Stimulated activated effector memory CD8-positive, alpha-beta T cell treated with anti-CD3 and anti-CD28 coated beads, Interleukin-12 subunit alpha, Interleukin-12 subunit beta, amount 100 ng/mL, for 72 hours (primary cell): ENCODE measurements at regions not wholly inside any gene's neighbourhood (a gene's known extent, or its start where the extent isn't known, plus 50 kb on each side); places are given as distances from the start of the nearest gene placed in this dataset.
A peak's percentile ranks its signal among the peaks of the same experiment; 100 is the strongest.

Experiments
- ATAC-seq: fragments of 150-1000 bp; cut with Tn5 transposase; 2 replicates; pipeline ENCODE4 v1.10.0; 2021
- DNase-seq, 2 donors: peaks; one replicate each; pipeline ENCODE4 v3.0.0; 2021 to 2022; ENCODE audit warnings: low spot score in 2 of 2
- H3K27ac Mint-ChIP-seq: one replicate; pipeline ENCODE4 v1.8.0; 2022; ENCODE audit warnings: mild to moderate bottlenecking, mixed read lengths
- H3K36me3 Mint-ChIP-seq: one replicate; pipeline ENCODE4 v1.8.0; 2022; ENCODE audit warnings: mild to moderate bottlenecking, mixed read lengths
- H3K4me1 Mint-ChIP-seq: one replicate; pipeline ENCODE4 v1.8.0; 2022; ENCODE audit warnings: mixed read lengths
- H3K4me3 Mint-ChIP-seq: one replicate; pipeline ENCODE4 v1.8.0; 2022; ENCODE audit warnings: mild to moderate bottlenecking, mixed read lengths
- H3K9me3 Mint-ChIP-seq: one replicate; pipeline ENCODE4 v1.8.0; 2022; ENCODE audit warnings: mixed read lengths

- ATAC-seq: no peak
- DNase-seq: no peak
- peaks cover 5% of the 10 kb centered on the region for H3K4me1 Mint-ChIP-seq
- peaks cover 9% of the 10 kb centered on the region for H3K9me3 Mint-ChIP-seq
- H3K36me3 Mint-ChIP-seq: no peaks in the 10 kb centered on the region
- no peak overlapping the region for H3K4me3 Mint-ChIP-seq
- H3K27ac Mint-ChIP-seq: no peak overlapping the region
Observed at GRCh38 chr15:47179988-47180387, 537.3 kb upstream of the SEMA6D start.

DNA sequence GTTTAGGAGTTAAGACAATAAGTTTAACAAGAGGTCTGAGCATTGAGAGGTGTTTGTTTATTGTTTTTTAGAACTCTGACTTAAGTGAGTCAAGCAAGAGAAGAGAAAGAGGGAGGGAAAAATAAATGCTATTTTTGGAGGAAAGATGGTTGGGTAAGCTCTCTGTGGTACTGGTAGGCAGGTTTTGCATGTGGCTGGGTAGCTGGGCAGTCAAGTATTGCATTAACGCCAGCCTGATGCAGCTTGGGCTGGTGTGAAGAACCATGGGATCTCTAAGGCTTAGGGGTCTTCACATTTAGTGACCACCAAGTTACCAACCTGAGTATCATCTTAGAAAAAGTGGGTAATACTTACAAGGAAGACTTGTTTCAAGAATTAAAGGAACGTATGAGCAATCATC lies 534.5 kb upstream of the SEMA6D start:
- peaks cover 5% of the 10 kb centered on the region for H3K4me1 Mint-ChIP-seq
- ATAC-seq: no peak
- DNase-seq: no peak
- no peak overlapping the region for H3K4me3 Mint-ChIP-seq
- H3K36me3 Mint-ChIP-seq: no peaks in the 10 kb centered on the region
- no peak overlapping the region for H3K27ac Mint-ChIP-seq
- H3K9me3 Mint-ChIP-seq: peaks cover 9% of the 10 kb centered on the region

DNA sequence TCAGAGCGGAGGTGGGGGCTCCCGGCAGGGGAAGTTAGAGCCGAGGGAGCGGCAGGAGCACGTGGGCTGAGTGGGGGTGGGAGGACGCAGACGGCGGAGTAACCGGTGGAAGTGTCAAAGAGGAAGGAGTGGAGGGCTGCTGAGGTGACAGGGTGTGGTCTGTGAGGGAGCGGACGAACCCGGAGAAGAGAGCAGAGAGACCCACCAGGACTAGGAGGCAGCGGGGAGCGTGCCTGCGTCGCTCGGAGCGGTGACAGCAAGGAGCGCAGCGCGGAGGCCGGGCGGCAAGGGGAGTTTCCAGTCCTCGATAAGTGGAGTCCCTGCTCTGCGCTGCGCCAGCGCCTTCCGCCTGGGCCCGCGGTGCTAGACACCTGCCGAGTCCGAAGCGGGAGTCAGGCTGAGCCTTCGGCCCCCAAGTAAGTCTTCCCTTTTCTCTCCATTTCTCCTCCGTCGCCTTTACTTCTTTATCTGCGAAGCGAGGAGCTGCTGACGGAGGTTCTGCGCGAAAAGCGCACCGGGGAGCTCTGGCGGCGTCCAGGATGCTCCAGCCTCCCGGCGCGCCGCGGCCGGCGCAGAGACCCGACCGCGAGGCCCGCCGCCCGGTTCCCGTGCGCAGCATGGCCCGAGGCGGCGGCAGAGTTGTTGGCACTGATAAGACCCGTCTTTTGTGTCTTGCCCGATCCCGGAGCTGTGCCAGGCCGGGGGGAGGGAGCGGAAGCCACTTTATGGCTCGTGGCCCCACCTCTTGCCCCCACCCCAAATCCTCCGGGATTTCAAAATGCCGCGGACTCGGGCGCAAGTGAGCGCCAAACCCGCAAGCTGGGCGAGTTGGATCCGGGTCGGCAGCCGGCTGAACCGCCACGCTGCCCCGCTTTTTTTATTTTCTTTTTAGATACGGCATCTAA lies 533.0 kb upstream of the SEMA6D start:
- ATAC-seq: no peak
- Mint-ChIP-seq H3K9me3 (peaks cover 7% of the 10 kb centered on the region), H3K4me1 (peaks cover 5% of the 10 kb centered on the region), H3K27ac (no peak overlapping the region), H3K4me3 (no peak overlapping the region), H3K36me3 (no peaks in the 10 kb centered on the region)
- DNase-seq: no peak

DNA sequence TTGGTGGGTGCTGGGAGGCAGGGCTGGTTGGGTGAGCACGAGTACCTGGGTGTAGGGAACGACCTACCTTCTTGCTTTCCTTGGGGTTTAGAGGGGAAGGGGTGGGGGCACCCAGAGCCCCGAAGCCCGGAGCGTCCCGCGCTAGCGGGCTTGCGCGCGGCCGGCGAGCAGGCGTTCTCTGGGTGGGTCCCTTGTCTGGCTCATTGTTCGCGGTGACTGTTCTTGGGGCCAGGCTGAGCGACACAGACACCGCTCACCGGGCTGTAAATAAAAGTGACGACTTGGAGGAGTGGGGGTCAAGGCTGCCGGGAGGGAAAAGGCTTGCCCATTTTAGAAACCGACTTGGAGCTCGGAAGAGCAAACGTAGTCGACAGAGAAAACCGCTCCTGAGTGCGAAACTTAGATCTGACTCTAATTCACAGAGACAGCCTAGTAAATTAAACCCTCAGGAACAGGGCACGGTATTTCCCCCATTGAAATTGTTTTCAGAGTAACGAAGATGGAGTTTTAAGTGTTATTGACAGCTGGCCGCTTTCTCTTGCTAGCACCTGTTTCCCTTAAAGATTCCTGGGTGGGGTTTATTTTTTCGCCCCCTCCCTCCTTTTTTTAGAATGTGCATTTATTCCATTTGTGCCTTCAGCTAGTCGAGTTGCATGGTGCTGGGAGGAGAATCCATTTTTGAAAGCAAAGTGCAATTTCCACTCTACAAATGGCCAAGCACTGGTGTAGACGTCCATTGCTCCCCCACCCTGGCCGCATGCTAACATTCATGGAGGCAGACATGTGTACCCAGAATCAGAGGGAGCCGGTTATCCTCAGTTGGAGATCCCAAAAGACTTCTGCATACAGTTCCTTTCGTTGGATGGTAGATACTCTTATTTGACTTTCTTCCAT lies 532.1 kb upstream of the SEMA6D start:
- Mint-ChIP-seq H3K4me1 (peaks cover 5% of the 10 kb centered on the region), H3K27ac (no peak overlapping the region), H3K9me3 (peaks cover 7% of the 10 kb centered on the region), H3K4me3 (no peak overlapping the region), H3K36me3 (no peaks in the 10 kb centered on the region)
- ATAC-seq (no peak), DNase-seq (no peak)

GRCh38 chr15:47186075-47186474 lies 531.2 kb upstream of the SEMA6D start:
- no peak overlapping the region for H3K4me3 Mint-ChIP-seq
- ATAC-seq (no peak), DNase-seq (no peak)
- no peak overlapping the region for H3K27ac Mint-ChIP-seq
- no peaks in the 10 kb centered on the region for H3K36me3 Mint-ChIP-seq
- H3K4me1 Mint-ChIP-seq: peaks cover 5% of the 10 kb centered on the region
- peaks cover 7% of the 10 kb centered on the region for H3K9me3 Mint-ChIP-seq

- Mint-ChIP-seq H3K4me1 (peaks cover under 1% of the 10 kb centered on the region), H3K4me3 (no peak overlapping the region), H3K27ac (no peak overlapping the region), H3K36me3 (no peaks in the 10 kb centered on the region), H3K9me3 (no peaks in the 10 kb centered on the region)
- DNase-seq: no peak
- no peak for ATAC-seq
Observed at GRCh38 chr15:47188758-47189507, 528.4 kb upstream of the SEMA6D start.

GRCh38 chr15:47194718-47195117 lies 522.6 kb upstream of the SEMA6D start:
- H3K4me3 Mint-ChIP-seq: no peak overlapping the region
- H3K9me3 Mint-ChIP-seq: no peaks in the 10 kb centered on the region
- H3K36me3 Mint-ChIP-seq: no peaks in the 10 kb centered on the region
- DNase-seq (no peak), ATAC-seq (no peak)
- H3K4me1 Mint-ChIP-seq: no peaks in the 10 kb centered on the region
- H3K27ac Mint-ChIP-seq: no peak overlapping the region

- H3K4me1 Mint-ChIP-seq: no peaks in the 10 kb centered on the region
- no peak overlapping the region for H3K27ac Mint-ChIP-seq
- H3K36me3 Mint-ChIP-seq: no peaks in the 10 kb centered on the region
- no peaks in the 10 kb centered on the region for H3K9me3 Mint-ChIP-seq
- peak in 1 of 2 donors; percentile 3 for DNase-seq
- ATAC-seq: peak; percentile 49
- no peak overlapping the region for H3K4me3 Mint-ChIP-seq
Observed at GRCh38 chr15:47196048-47196447, 521.3 kb upstream of the SEMA6D start.

- H3K36me3 Mint-ChIP-seq: no peaks in the 10 kb centered on the region
- H3K9me3 Mint-ChIP-seq: no peaks in the 10 kb centered on the region
- no peak overlapping the region for H3K27ac Mint-ChIP-seq
- H3K4me1 Mint-ChIP-seq: no peaks in the 10 kb centered on the region
- H3K4me3 Mint-ChIP-seq: no peak overlapping the region
- DNase-seq (no peak), ATAC-seq (no peak)
Observed at GRCh38 chr15:47203993-47204392, 513.3 kb upstream of the SEMA6D start.

DNA sequence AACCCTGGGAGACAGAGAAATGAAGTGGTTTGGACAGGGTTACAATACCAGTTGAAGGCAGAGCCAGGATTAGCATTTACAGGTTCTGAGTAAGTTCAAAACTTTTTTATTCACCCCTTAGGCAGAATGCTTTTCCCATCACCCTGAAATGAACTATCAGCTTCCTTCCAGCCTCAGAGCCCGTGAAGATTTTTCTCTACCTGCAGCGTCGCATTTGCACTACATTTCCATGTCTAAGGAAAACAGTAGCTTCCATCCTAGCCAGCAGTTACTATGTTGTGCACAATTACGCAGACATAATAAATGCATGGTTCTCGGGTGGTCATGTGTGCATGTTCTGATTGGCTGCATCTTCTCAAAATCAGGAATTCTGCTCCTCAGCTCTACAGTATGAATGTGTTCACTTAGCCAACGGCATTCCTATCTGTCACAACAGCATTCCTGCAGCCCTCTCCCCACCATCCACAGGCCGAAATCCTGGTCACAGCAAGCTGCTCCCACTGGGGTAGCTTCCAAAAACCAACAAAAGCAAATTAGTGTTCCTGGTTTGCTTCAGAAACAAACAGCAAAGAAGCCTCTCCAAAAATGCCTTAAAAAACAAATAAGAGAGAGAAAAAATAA lies 510.8 kb upstream of the SEMA6D start:
- Mint-ChIP-seq H3K36me3 (no peaks in the 10 kb centered on the region), H3K4me3 (no peak overlapping the region), H3K4me1 (no peaks in the 10 kb centered on the region), H3K9me3 (no peaks in the 10 kb centered on the region), H3K27ac (no peak overlapping the region)
- DNase-seq (no peak), ATAC-seq (no peak)

- Mint-ChIP-seq H3K27ac (no peak overlapping the region), H3K9me3 (peaks cover 3% of the 10 kb centered on the region), H3K36me3 (no peaks in the 10 kb centered on the region), H3K4me1 (no peaks in the 10 kb centered on the region), H3K4me3 (no peak overlapping the region)
- no peak for ATAC-seq
- no peak for DNase-seq
Observed at GRCh38 chr15:47209591-47209990, 507.7 kb upstream of the SEMA6D start.

GRCh38 chr15:47212222-47213010 lies 504.9 kb upstream of the SEMA6D start:
- ATAC-seq (no peak), DNase-seq (no peak)
- H3K9me3 Mint-ChIP-seq: peaks cover 5% of the 10 kb centered on the region
- H3K36me3 Mint-ChIP-seq: no peaks in the 10 kb centered on the region
- no peak overlapping the region for H3K4me3 Mint-ChIP-seq
- H3K4me1 Mint-ChIP-seq: no peaks in the 10 kb centered on the region
- H3K27ac Mint-ChIP-seq: no peak overlapping the region

GRCh38 chr15:47213883-47214282 lies 503.4 kb upstream of the SEMA6D start:
- DNase-seq: no peak
- Mint-ChIP-seq H3K9me3 (peaks cover 5% of the 10 kb centered on the region), H3K4me3 (no peak overlapping the region), H3K27ac (no peak overlapping the region), H3K36me3 (no peaks in the 10 kb centered on the region), H3K4me1 (no peaks in the 10 kb centered on the region)
- ATAC-seq: no peak

GRCh38 chr15:47218295-47218694 lies 499.0 kb upstream of the SEMA6D start:
- H3K4me1 Mint-ChIP-seq: no peaks in the 10 kb centered on the region
- no peaks in the 10 kb centered on the region for H3K36me3 Mint-ChIP-seq
- H3K27ac Mint-ChIP-seq: no peak overlapping the region
- DNase-seq (no peak), ATAC-seq (no peak)
- H3K9me3 Mint-ChIP-seq: peaks cover 5% of the 10 kb centered on the region
- no peak overlapping the region for H3K4me3 Mint-ChIP-seq
